ENCODE measurements at regions not wholly inside any gene's neighbourhood (a gene's known extent, or its start where the extent isn't known, plus 50 kb on each side); places are given as distances from the start of the nearest gene placed in this dataset.
A peak's percentile ranks its signal among the peaks of the same experiment; 100 is the strongest.

DNA sequence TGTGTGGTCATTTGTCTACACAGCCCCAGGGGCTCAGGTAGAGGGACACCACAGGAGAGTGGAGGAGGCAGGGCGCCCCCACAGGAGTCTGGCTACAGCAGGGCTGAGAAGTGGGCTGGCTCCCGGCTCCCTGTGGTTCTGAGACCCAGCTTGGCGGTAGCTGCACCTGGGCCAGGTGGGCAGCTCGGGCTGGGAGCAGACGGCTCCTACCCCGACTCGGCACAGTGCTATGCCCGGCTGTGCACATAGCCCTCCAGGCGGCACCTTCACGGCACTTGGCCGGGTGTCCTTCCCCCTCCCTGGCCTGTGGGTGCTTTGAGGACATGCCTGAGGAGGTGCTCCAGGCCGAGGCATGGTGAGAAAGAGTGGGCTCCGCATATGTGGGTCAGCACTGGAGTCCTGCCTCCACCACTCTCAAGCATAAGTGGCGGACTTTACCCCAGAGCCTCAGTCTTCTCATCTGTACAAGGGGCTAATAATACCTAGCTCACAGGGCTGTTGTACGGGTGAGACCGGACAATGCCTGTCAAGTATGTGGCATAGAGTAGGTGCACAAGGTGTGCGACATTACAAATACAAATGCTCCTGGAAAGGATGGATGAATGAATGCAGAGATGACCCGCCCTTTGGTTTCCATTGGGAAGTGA, 50.1 kb upstream of the JPH3 start:
- TF ChIP-seq POLR2AphosphoS5 (IDR thresholded peaks at IDR 0.05; ENCODE audit: low read depth, low read length) (no peak), POU2F2 (IDR thresholded peaks at IDR 0.05; ENCODE audit: low read depth, low read length) (no peak), PAX5 (IDR thresholded peaks at IDR 0.05; ENCODE audit: insufficient read depth, low read length, severe bottlenecking) (no peak), TAF1 (IDR thresholded peaks at IDR 0.05; ENCODE audit: low read depth, low read length) (no peak), SPI1 (IDR thresholded peaks at IDR 0.05; ENCODE audit: low read depth, low read length) (no peak), POLR2A (IDR thresholded peaks at IDR 0.05; ENCODE audit: low read depth, low read length) (no peak)
- FAIRE-seq (no peak), DNase-seq (ENCODE audit: insufficient read length, low spot score) (no peak)

DNA sequence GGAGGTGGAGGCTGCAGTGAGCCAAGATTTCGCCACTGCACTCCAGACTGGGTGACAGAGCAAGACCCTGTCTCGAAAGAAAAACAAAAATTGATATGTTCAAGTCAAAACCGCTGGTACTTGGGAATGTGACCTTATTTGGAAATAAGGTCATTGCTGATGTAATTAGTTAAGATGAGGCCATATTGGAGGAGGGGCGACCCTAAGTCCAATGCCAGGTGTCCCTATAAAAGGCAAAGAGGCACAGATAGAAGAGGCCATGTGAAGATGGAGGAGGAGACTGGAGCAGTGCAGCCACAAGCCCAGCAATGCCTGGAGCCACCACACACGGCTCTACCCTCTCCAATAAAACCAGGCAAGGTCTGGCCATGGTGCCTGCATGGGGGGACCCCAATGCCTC, 50.8 kb upstream of the JPH3 start:
- DNase-seq (ENCODE audit: insufficient read length, low spot score) (no peak), FAIRE-seq (no peak)
- TF ChIP-seq POLR2A (IDR thresholded peaks at IDR 0.05; ENCODE audit: low read depth, low read length): no peak
- TF ChIP-seq POLR2AphosphoS5 (IDR thresholded peaks at IDR 0.05; ENCODE audit: low read depth, low read length): no peak
- TF ChIP-seq TAF1 (IDR thresholded peaks at IDR 0.05; ENCODE audit: low read depth, low read length): no peak
- TF ChIP-seq PAX5 (IDR thresholded peaks at IDR 0.05; ENCODE audit: insufficient read depth, low read length, severe bottlenecking): no peak
- TF ChIP-seq POU2F2 (IDR thresholded peaks at IDR 0.05; ENCODE audit: low read depth, low read length): no peak
- TF ChIP-seq SPI1 (IDR thresholded peaks at IDR 0.05; ENCODE audit: low read depth, low read length): no peak

GRCh38 chr16:87550495-87550961, 51.8 kb upstream of the JPH3 start:
- no peak for TF ChIP-seq TAF1 (IDR thresholded peaks at IDR 0.05; ENCODE audit: low read depth, low read length)
- no peak for TF ChIP-seq POLR2AphosphoS5 (IDR thresholded peaks at IDR 0.05; ENCODE audit: low read depth, low read length)
- no peak for TF ChIP-seq POU2F2 (IDR thresholded peaks at IDR 0.05; ENCODE audit: low read depth, low read length)
- TF ChIP-seq POLR2A (IDR thresholded peaks at IDR 0.05; ENCODE audit: low read depth, low read length): no peak
- TF ChIP-seq PAX5 (IDR thresholded peaks at IDR 0.05; ENCODE audit: insufficient read depth, low read length, severe bottlenecking): no peak
- TF ChIP-seq SPI1 (IDR thresholded peaks at IDR 0.05; ENCODE audit: low read depth, low read length): no peak
- FAIRE-seq (peak; percentile 78), DNase-seq (ENCODE audit: insufficient read length, low spot score) (peak; percentile 77)

DNA sequence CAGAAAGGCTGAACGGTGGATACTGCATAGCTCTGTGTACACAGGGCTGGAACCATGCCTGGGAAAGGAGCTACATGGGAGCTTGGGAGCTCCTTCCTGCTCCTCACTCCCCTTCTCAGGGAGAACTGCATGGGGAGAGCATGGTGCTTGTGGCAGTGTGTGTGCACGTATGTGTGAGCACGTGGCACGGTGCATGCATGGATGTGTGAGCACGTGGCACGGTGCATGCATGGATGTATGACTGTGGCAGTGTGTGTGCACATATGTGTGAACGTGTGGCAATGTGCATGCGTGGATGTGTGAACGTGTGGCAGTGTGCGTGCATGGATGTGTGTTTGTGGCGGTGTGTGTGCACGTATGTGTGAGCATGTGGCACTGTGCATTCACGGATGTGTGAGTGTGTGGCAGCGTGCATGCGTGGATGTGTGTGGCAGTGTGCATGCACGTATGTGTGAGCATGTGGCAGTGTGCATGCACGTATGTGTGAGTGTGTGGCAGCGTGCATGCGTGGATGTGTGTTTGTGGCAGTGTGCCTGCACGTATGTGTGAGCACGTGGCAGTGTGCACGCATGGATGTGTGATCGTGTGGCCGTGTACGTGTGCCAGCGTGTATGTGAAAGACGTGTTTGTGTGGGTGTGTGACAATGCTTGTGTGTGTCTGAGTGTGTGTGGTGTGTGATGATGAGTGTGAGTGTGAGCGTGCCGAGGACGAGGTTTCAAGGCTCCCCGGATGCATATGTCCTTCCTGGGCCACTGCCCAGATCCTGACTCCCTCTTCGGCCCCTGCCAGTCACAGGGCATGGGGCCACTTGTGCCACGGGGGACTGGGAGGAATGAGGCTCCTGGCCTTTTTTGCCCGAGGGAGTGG, 52.4 kb upstream of the JPH3 start:
- FAIRE-seq (peak; percentile 82), DNase-seq (ENCODE audit: insufficient read length, low spot score) (no peak)
- no peak for TF ChIP-seq SPI1 (IDR thresholded peaks at IDR 0.05; ENCODE audit: low read depth, low read length)
- TF ChIP-seq POU2F2 (IDR thresholded peaks at IDR 0.05; ENCODE audit: low read depth, low read length): no peak
- TF ChIP-seq POLR2A (IDR thresholded peaks at IDR 0.05; ENCODE audit: low read depth, low read length): no peak
- TF ChIP-seq PAX5 (IDR thresholded peaks at IDR 0.05; ENCODE audit: insufficient read depth, low read length, severe bottlenecking): no peak
- no peak for TF ChIP-seq POLR2AphosphoS5 (IDR thresholded peaks at IDR 0.05; ENCODE audit: low read depth, low read length)
- no peak for TF ChIP-seq TAF1 (IDR thresholded peaks at IDR 0.05; ENCODE audit: low read depth, low read length)

GRCh38 chr16:87548046-87548445, 54.3 kb upstream of the JPH3 start:
- TF ChIP-seq POLR2AphosphoS5 (IDR thresholded peaks at IDR 0.05; ENCODE audit: low read depth, low read length) (no peak), PAX5 (IDR thresholded peaks at IDR 0.05; ENCODE audit: insufficient read depth, low read length, severe bottlenecking) (no peak), POLR2A (IDR thresholded peaks at IDR 0.05; ENCODE audit: low read depth, low read length) (no peak), TAF1 (IDR thresholded peaks at IDR 0.05; ENCODE audit: low read depth, low read length) (no peak), POU2F2 (IDR thresholded peaks at IDR 0.05; ENCODE audit: low read depth, low read length) (no peak), SPI1 (IDR thresholded peaks at IDR 0.05; ENCODE audit: low read depth, low read length) (no peak)
- no peak for FAIRE-seq
- no peak for DNase-seq (ENCODE audit: insufficient read length, low spot score)

GRCh38 chr16:87543436-87544191, 50.8 kb upstream of the ZCCHC14 start:
- FAIRE-seq: no peak

DNA sequence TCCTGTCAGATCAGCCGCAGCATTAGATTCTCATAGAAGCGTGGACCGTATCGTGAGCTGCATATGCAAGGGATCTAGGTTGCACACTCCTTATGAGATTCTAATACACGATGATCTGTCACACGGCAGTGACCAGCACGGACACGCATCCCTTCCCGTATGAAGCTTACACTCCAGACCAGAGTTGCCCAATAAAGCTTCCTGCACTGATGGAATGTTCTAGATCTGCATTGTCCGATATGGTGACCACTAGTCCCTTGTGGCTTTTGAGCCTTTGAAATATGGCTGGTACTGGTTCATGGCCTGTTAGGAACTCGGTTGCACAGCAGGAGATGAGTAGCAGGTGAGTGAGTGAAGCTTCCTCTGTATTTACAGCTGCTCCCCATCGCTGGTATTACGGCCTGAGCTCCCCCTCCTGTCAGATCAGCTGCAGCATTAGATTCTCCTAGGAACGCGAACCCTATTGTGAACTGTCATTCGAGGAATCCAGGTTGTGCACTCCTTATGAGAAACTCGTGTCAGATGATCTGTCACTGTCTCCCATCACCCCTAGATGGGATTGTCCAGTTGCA, 49.8 kb upstream of the ZCCHC14 start:
- no peak for DNase-seq (ENCODE audit: insufficient read length, low spot score)
- no peak for FAIRE-seq
- TF ChIP-seq TAF1 (IDR thresholded peaks at IDR 0.05; ENCODE audit: low read depth, low read length): no peak
- TF ChIP-seq PAX5 (IDR thresholded peaks at IDR 0.05; ENCODE audit: insufficient read depth, low read length, severe bottlenecking): no peak
- no peak for TF ChIP-seq POLR2A (IDR thresholded peaks at IDR 0.05; ENCODE audit: low read depth, low read length)
- TF ChIP-seq SPI1 (IDR thresholded peaks at IDR 0.05; ENCODE audit: low read depth, low read length): no peak
- TF ChIP-seq POLR2AphosphoS5 (IDR thresholded peaks at IDR 0.05; ENCODE audit: low read depth, low read length): no peak
- TF ChIP-seq POU2F2 (IDR thresholded peaks at IDR 0.05; ENCODE audit: low read depth, low read length): no peak

More at GRCh38 chr16:87543436-87544191, 50.8 kb upstream of the ZCCHC14 start:
- no peak for DNase-seq (ENCODE audit: insufficient read length, low spot score)
- TF ChIP-seq TAF1 (IDR thresholded peaks at IDR 0.05; ENCODE audit: low read depth, low read length) (no peak), PAX5 (IDR thresholded peaks at IDR 0.05; ENCODE audit: insufficient read depth, low read length, severe bottlenecking) (no peak), POLR2A (IDR thresholded peaks at IDR 0.05; ENCODE audit: low read depth, low read length) (no peak), POLR2AphosphoS5 (IDR thresholded peaks at IDR 0.05; ENCODE audit: low read depth, low read length) (no peak), POU2F2 (IDR thresholded peaks at IDR 0.05; ENCODE audit: low read depth, low read length) (no peak), SPI1 (IDR thresholded peaks at IDR 0.05; ENCODE audit: low read depth, low read length) (no peak)

Data from GM12891 (cell line).